ENCODE measurements at regions not wholly inside any gene's neighbourhood (a gene's known extent, or its start where the extent isn't known, plus 50 kb on each side); places are given as distances from the start of the nearest gene placed in this dataset.

GRCh38 chr10:133022776-133023100 lies 65.0 kb upstream of the ADGRA1 start:
- H4K8ac ChIP-seq (ENCODE audit: low read depth, low read length), result no peak overlapping the region
- no peak overlapping the region for H3K23ac ChIP-seq (ENCODE audit: low read length)
- no peak overlapping the region for H2BK120ac ChIP-seq (ENCODE audit: low read depth, low read length)
- no peak overlapping the region for H2BK5ac ChIP-seq (ENCODE audit: low read length)
- H3K27ac ChIP-seq (ENCODE audit: low read depth, low read length), result no peak overlapping the region
- no peaks in the 10 kb centered on the region for H3K27me3 ChIP-seq (ENCODE audit: insufficient read depth, low read length, poor library complexity)
- no CpG with 5 or more reads among the region's 10 CpGs for WGBS (ENCODE audit: extremely low coverage, insufficient coverage, low lambda C conversion rate)
- no peak overlapping the region for H2BK15ac ChIP-seq (replicated peaks; ENCODE audit: low read depth)
- H3K9ac ChIP-seq (ENCODE audit: low read length), result no peak overlapping the region
- no peak overlapping the region for H3K4ac ChIP-seq (ENCODE audit: low read depth, low read length)
- H4K5ac ChIP-seq (ENCODE audit: low read length), result no peak overlapping the region
- no peak overlapping the region for H3K4me3 ChIP-seq (ENCODE audit: low read length)
- no peaks in the 10 kb centered on the region for H3K79me2 ChIP-seq (ENCODE audit: control insufficient read depth, insufficient read depth, low read length)
- peak; percentile 8 for DNase-seq
- H2AK5ac ChIP-seq (ENCODE audit: low read length), result no peak overlapping the region
- H3K4me1 ChIP-seq (ENCODE audit: control insufficient read depth, low read depth, low read length), result no peaks in the 10 kb centered on the region
- no peaks in the 10 kb centered on the region for H3K36me3 ChIP-seq (ENCODE audit: control insufficient read depth, insufficient read depth, low read length)
- no peaks in the 10 kb centered on the region for H3K79me1 ChIP-seq (ENCODE audit: low read length)
- no peak overlapping the region for H3K4me2 ChIP-seq (ENCODE audit: low read length)
- H3K18ac ChIP-seq (ENCODE audit: low read length), result no peak overlapping the region
- no peak overlapping the region for H3K56ac ChIP-seq (ENCODE audit: low read length)

- H2BK15ac ChIP-seq (replicated peaks; ENCODE audit: low read depth), result no peak overlapping the region
- no peaks in the 10 kb centered on the region for H3K36me3 ChIP-seq (ENCODE audit: control insufficient read depth, insufficient read depth, low read length)
- no peaks in the 10 kb centered on the region for H3K79me2 ChIP-seq (ENCODE audit: control insufficient read depth, insufficient read depth, low read length)
- H3K27ac ChIP-seq (ENCODE audit: low read depth, low read length), result no peak overlapping the region
- H2BK120ac ChIP-seq (ENCODE audit: low read depth, low read length), result no peak overlapping the region
- H3K4ac ChIP-seq (ENCODE audit: low read depth, low read length), result no peak overlapping the region
- no peaks in the 10 kb centered on the region for H3K79me1 ChIP-seq (ENCODE audit: low read length)
- no peak overlapping the region for H3K4me2 ChIP-seq (ENCODE audit: low read length)
- H3K23ac ChIP-seq (ENCODE audit: low read length), result no peak overlapping the region
- H3K18ac ChIP-seq (ENCODE audit: low read length), result no peak overlapping the region
- no peaks in the 10 kb centered on the region for H3K4me1 ChIP-seq (ENCODE audit: control insufficient read depth, low read depth, low read length)
- WGBS (ENCODE audit: extremely low coverage, insufficient coverage, low lambda C conversion rate), result no CpG with 5 or more reads among the region's 50 CpGs
- DNase-seq, result no peak
- H4K8ac ChIP-seq (ENCODE audit: low read depth, low read length), result no peak overlapping the region
- H3K56ac ChIP-seq (ENCODE audit: low read length), result peak overlapping the region; percentile 5
- H2BK5ac ChIP-seq (ENCODE audit: low read length), result no peak overlapping the region
- no peak overlapping the region for H3K4me3 ChIP-seq (ENCODE audit: low read length)
- no peak overlapping the region for H2AK5ac ChIP-seq (ENCODE audit: low read length)
- no peaks in the 10 kb centered on the region for H3K27me3 ChIP-seq (ENCODE audit: insufficient read depth, low read length, poor library complexity)
- no peak overlapping the region for H4K5ac ChIP-seq (ENCODE audit: low read length)
- H3K9ac ChIP-seq (ENCODE audit: low read length), result no peak overlapping the region
These were observed 65.6 kb upstream of the ADGRA1 start for GRCh38 chr10:133021963-133022775.

- Histone ChIP-seq H2BK120ac (ENCODE audit: low read depth, low read length) (no peak overlapping the region), H3K23ac (ENCODE audit: low read length) (no peak overlapping the region), H3K4ac (ENCODE audit: low read depth, low read length) (no peak overlapping the region), H2BK5ac (ENCODE audit: low read length) (no peak overlapping the region), H3K4me1 (ENCODE audit: control insufficient read depth, low read depth, low read length) (no peaks in the 10 kb centered on the region), H4K5ac (ENCODE audit: low read length) (no peak overlapping the region), H3K79me2 (ENCODE audit: control insufficient read depth, insufficient read depth, low read length) (no peaks in the 10 kb centered on the region), H3K18ac (ENCODE audit: low read length) (no peak overlapping the region), H3K9ac (ENCODE audit: low read length) (no peak overlapping the region), H3K27ac (ENCODE audit: low read depth, low read length) (no peak overlapping the region), H2BK15ac (replicated peaks; ENCODE audit: low read depth) (no peak overlapping the region), H3K4me3 (ENCODE audit: low read length) (no peak overlapping the region), H2AK5ac (ENCODE audit: low read length) (no peak overlapping the region), H4K8ac (ENCODE audit: low read depth, low read length) (no peak overlapping the region), H3K4me2 (ENCODE audit: low read length) (no peak overlapping the region), H3K36me3 (ENCODE audit: control insufficient read depth, insufficient read depth, low read length) (no peaks in the 10 kb centered on the region), H3K79me1 (ENCODE audit: low read length) (no peaks in the 10 kb centered on the region), H3K56ac (ENCODE audit: low read length) (no peak overlapping the region), H3K27me3 (ENCODE audit: insufficient read depth, low read length, poor library complexity) (no peaks in the 10 kb centered on the region)
- no CpG with 5 or more reads among the region's 52 CpGs for WGBS (ENCODE audit: extremely low coverage, insufficient coverage, low lambda C conversion rate)
- DNase-seq, result no peak
These were observed 66.4 kb upstream of the ADGRA1 start for GRCh38 chr10:133021116-133021962.

GRCh38 chr10:133020193-133020817 lies 67.4 kb upstream of the ADGRA1 start:
- WGBS (ENCODE audit: extremely low coverage, insufficient coverage, low lambda C conversion rate), result no CpG with 5 or more reads among the region's 29 CpGs

GRCh38 chr10:133019651-133020050 lies 68.1 kb upstream of the ADGRA1 start:
- Histone ChIP-seq H4K5ac (ENCODE audit: low read length) (no peak overlapping the region), H4K8ac (ENCODE audit: low read depth, low read length) (no peak overlapping the region), H2BK5ac (ENCODE audit: low read length) (no peak overlapping the region), H3K79me1 (ENCODE audit: low read length) (no peaks in the 10 kb centered on the region), H3K18ac (ENCODE audit: low read length) (no peak overlapping the region), H3K27me3 (ENCODE audit: insufficient read depth, low read length, poor library complexity) (no peaks in the 10 kb centered on the region), H3K4ac (ENCODE audit: low read depth, low read length) (no peak overlapping the region), H3K4me3 (ENCODE audit: low read length) (no peak overlapping the region), H3K4me1 (ENCODE audit: control insufficient read depth, low read depth, low read length) (no peaks in the 10 kb centered on the region), H3K23ac (ENCODE audit: low read length) (no peak overlapping the region), H2BK15ac (replicated peaks; ENCODE audit: low read depth) (no peak overlapping the region), H2AK5ac (ENCODE audit: low read length) (no peak overlapping the region), H3K4me2 (ENCODE audit: low read length) (no peak overlapping the region), H3K27ac (ENCODE audit: low read depth, low read length) (no peak overlapping the region), H3K79me2 (ENCODE audit: control insufficient read depth, insufficient read depth, low read length) (no peaks in the 10 kb centered on the region), H3K9ac (ENCODE audit: low read length) (no peak overlapping the region), H2BK120ac (ENCODE audit: low read depth, low read length) (no peak overlapping the region), H3K56ac (ENCODE audit: low read length) (no peak overlapping the region), H3K36me3 (ENCODE audit: control insufficient read depth, insufficient read depth, low read length) (no peaks in the 10 kb centered on the region)
- no CpG with 5 or more reads among the region's 14 CpGs for WGBS (ENCODE audit: extremely low coverage, insufficient coverage, low lambda C conversion rate)
- DNase-seq, result no peak

More at GRCh38 chr10:133020193-133020817, 67.4 kb upstream of the ADGRA1 start:
- Histone ChIP-seq H3K79me1 (ENCODE audit: low read length) (no peaks in the 10 kb centered on the region), H3K4me3 (ENCODE audit: low read length) (no peak overlapping the region), H2AK5ac (ENCODE audit: low read length) (no peak overlapping the region), H3K79me2 (ENCODE audit: control insufficient read depth, insufficient read depth, low read length) (no peaks in the 10 kb centered on the region), H3K4me1 (ENCODE audit: control insufficient read depth, low read depth, low read length) (no peaks in the 10 kb centered on the region), H2BK120ac (ENCODE audit: low read depth, low read length) (no peak overlapping the region), H4K8ac (ENCODE audit: low read depth, low read length) (no peak overlapping the region), H3K23ac (ENCODE audit: low read length) (no peak overlapping the region), H3K27ac (ENCODE audit: low read depth, low read length) (no peak overlapping the region), H3K4me2 (ENCODE audit: low read length) (no peak overlapping the region), H3K18ac (ENCODE audit: low read length) (no peak overlapping the region), H4K5ac (ENCODE audit: low read length) (no peak overlapping the region), H3K9ac (ENCODE audit: low read length) (no peak overlapping the region), H3K4ac (ENCODE audit: low read depth, low read length) (no peak overlapping the region), H3K56ac (ENCODE audit: low read length) (no peak overlapping the region), H2BK15ac (replicated peaks; ENCODE audit: low read depth) (no peak overlapping the region), H3K27me3 (ENCODE audit: insufficient read depth, low read length, poor library complexity) (no peaks in the 10 kb centered on the region), H2BK5ac (ENCODE audit: low read length) (no peak overlapping the region), H3K36me3 (ENCODE audit: control insufficient read depth, insufficient read depth, low read length) (no peaks in the 10 kb centered on the region)
- no peak for DNase-seq

Measured in mesendoderm (in vitro differentiated cells).